NT2/D1 (cell line): ENCODE measurements at regions not wholly inside any gene's neighbourhood (a gene's known extent, or its start where the extent isn't known, plus 50 kb on each side); places are given as distances from the start of the nearest gene placed in this dataset.

Experiments used
- SUZ12 ChIP-seq: IDR thresholded peaks from 2 replicates; pipeline ENCODE4 v1.6.1; 2011; ENCODE audit not compliant: insufficient read length, insufficient read depth; ENCODE audit errors: extremely low read depth
- YY1 ChIP-seq: IDR thresholded peaks from 2 replicates; pipeline ENCODE4 v1.6.1; 2011; ENCODE audit not compliant: insufficient read length, insufficient read depth
- ZNF274 ChIP-seq: IDR thresholded peaks from 2 replicates; pipeline ENCODE4 v1.6.1; 2011; ENCODE audit warnings: mild to moderate bottlenecking, low read depth, low read length

DNA sequence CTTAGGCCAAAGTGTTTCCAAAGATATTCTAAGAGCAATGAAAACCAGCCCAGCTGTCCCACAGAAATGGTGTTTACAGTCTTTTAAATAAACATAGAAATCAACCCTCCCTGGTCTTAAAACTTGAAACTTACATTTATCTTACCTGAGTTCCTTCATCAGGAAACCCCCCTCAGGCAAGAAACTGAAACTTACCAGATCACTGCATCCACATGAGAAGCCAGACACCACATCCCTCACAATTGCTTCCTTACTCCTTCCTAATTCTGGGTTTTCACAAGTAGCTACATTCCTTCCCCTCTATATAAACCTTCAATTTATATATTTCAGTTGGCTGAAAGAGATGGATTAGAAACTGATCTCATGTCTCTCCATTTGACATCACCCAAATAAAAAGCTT lies 563.0 kb upstream of the CHRM3 start:
- no peak for TF ChIP-seq YY1
- no peak for TF ChIP-seq SUZ12
- TF ChIP-seq ZNF274: no peak
